DOHH2 (cell line): ENCODE measurements at regions not wholly inside any gene's neighbourhood (a gene's known extent, or its start where the extent isn't known, plus 50 kb on each side); places are given as distances from the start of the nearest gene placed in this dataset.

Experiments used
- EZH2phosphoT487 ChIP-seq: fragments of 200-600 bp; sonication (generic); IDR thresholded peaks from 2 replicates; pipeline ENCODE4 v1.6.1; 2017; ENCODE audit warnings: borderline replicate concordance, mild to moderate bottlenecking, antibody characterized with exemption, low read length, moderate library complexity, mixed read lengths
- TF ChIP-seq, protein P1 (sequence below): fragments of 200-600 bp; sonication (generic); IDR thresholded peaks from one replicate; pipeline ENCODE4 v1.5.1; 2014; ENCODE audit warnings: antibody characterized with exemption, mild to moderate bottlenecking, low read depth, low read length; ENCODE audit not compliant: poor library complexity, severe bottlenecking

DNA sequence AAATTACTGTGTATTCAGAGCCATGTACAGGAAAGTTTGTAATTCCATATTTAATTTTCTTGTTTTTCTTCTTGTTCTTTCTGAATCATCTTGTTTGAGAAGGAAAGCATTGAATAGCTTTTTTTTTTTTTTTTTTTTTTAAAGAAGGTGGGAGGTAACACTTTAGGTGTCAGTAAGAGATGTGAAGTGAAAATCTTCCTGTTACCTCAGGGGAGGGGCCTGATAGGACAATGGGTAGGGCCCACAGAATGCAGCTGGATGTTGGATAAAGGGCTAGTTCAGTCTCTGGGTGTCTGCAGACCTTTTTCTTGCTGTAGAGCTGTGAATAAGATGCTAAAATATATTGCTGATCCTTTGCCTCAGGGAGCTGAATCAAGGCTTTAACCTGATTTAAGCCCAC lies 317.4 kb downstream of the MAN2A1 start:
- TF ChIP-seq, protein P1, sequence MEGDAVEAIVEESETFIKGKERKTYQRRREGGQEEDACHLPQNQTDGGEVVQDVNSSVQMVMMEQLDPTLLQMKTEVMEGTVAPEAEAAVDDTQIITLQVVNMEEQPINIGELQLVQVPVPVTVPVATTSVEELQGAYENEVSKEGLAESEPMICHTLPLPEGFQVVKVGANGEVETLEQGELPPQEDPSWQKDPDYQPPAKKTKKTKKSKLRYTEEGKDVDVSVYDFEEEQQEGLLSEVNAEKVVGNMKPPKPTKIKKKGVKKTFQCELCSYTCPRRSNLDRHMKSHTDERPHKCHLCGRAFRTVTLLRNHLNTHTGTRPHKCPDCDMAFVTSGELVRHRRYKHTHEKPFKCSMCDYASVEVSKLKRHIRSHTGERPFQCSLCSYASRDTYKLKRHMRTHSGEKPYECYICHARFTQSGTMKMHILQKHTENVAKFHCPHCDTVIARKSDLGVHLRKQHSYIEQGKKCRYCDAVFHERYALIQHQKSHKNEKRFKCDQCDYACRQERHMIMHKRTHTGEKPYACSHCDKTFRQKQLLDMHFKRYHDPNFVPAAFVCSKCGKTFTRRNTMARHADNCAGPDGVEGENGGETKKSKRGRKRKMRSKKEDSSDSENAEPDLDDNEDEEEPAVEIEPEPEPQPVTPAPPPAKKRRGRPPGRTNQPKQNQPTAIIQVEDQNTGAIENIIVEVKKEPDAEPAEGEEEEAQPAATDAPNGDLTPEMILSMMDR = no peak
- no peak for TF ChIP-seq EZH2phosphoT487
